NCI-H1092 (cell line): ENCODE measurements at regions not wholly inside any gene's neighbourhood (a gene's known extent, or its start where the extent isn't known, plus 50 kb on each side); places are given as distances from the start of the nearest gene placed in this dataset.

Experiments used
- DNase-seq: peaks from one replicate; lab custom pipeline; 2025; lab: John Stamatoyannopoulos, UW

- no peak for DNase-seq
Measured at GRCh38 chr22:46090631-46091201, 59.6 kb upstream of the PPARA start.

- no peak for DNase-seq
Measured at GRCh38 chr22:46091277-46091977, 58.9 kb upstream of the PPARA start.

- no peak for DNase-seq
Measured at GRCh38 chr22:46092011-46092410, 58.3 kb upstream of the PPARA start.

- DNase-seq, result no peak
Measured at GRCh38 chr22:46092670-46093410, 57.5 kb upstream of the PPARA start.

GRCh38 chr22:46093796-46094195 lies 56.5 kb upstream of the PPARA start:
- no peak for DNase-seq

- no peak for DNase-seq
Measured at GRCh38 chr22:46094676-46095075, 55.6 kb upstream of the PPARA start.

GRCh38 chr22:46096051-46096450 lies 54.3 kb upstream of the PPARA start:
- DNase-seq, result no peak

GRCh38 chr22:46096706-46097230 lies 53.6 kb upstream of the PPARA start:
- DNase-seq, result no peak

GRCh38 chr22:46097268-46097900 lies 52.9 kb upstream of the PPARA start:
- no peak for DNase-seq

GRCh38 chr22:46098525-46099475 lies 51.5 kb upstream of the PPARA start:
- no peak for DNase-seq

GRCh38 chr22:46099740-46100139 lies 50.6 kb upstream of the PPARA start:
- no peak for DNase-seq

GRCh38 chr22:46100401-46101105 lies 49.8 kb upstream of the PPARA start:
- no peak for DNase-seq
